H9 (cell line): ENCODE measurements at regions not wholly inside any gene's neighbourhood (a gene's known extent, or its start where the extent isn't known, plus 50 kb on each side); places are given as distances from the start of the nearest gene placed in this dataset.

Experiments used
- DNase-seq: peaks from one replicate; pipeline ENCODE4 v3.0.0-alpha.2; 2017
- H2AFZ ChIP-seq: one replicate; pipeline ENCODE4 v1.6.1; 2013; ENCODE audit warnings: mild to moderate bottlenecking, low read length, control low read depth, moderate library complexity
- H2AK5ac ChIP-seq: 2 replicates; pipeline ENCODE4 v1.6.1; 2013; ENCODE audit warnings: low read length, control low read depth, mixed read lengths; ENCODE audit not compliant: insufficient read length
- H2BK120ac ChIP-seq: one replicate; pipeline ENCODE4 v1.6.1; 2013; ENCODE audit warnings: low read depth, mild to moderate bottlenecking, low read length, control low read depth, inconsistent platforms; ENCODE audit not compliant: poor library complexity, severe bottlenecking
- H2BK12ac ChIP-seq: 2 replicates; pipeline ENCODE4 v1.6.1; 2013; ENCODE audit warnings: low read length, control low read depth, mixed read lengths, low read depth; ENCODE audit not compliant: insufficient read length
- H2BK15ac ChIP-seq: 2 replicates; pipeline ENCODE4 v1.6.1; 2013; ENCODE audit warnings: low read depth, low read length, control low read depth
- H2BK20ac ChIP-seq: one replicate; pipeline ENCODE4 v1.6.1; 2013; ENCODE audit warnings: low read depth, mild to moderate bottlenecking, low read length, control low read depth, inconsistent platforms; ENCODE audit not compliant: poor library complexity, severe bottlenecking
- H2BK5ac ChIP-seq: 2 replicates; pipeline ENCODE4 v1.6.1; 2013; ENCODE audit warnings: low read length, control low read depth, mixed read lengths; ENCODE audit not compliant: insufficient read length
- H3K14ac ChIP-seq: 2 replicates; pipeline ENCODE4 v1.6.1; 2013; ENCODE audit warnings: low read length, control low read depth; ENCODE audit not compliant: insufficient read depth
- H3K18ac ChIP-seq: 2 replicates; pipeline ENCODE4 v1.6.1; 2013; ENCODE audit warnings: low read depth, mild to moderate bottlenecking, mixed read lengths, low read length, control low read depth; ENCODE audit not compliant: insufficient read length
- H3K23ac ChIP-seq: 2 replicates; pipeline ENCODE4 v1.6.1; 2013; ENCODE audit warnings: low read length, control low read depth, mixed read lengths, low read depth; ENCODE audit not compliant: insufficient read length
- H3K23me2 ChIP-seq: 2 replicates; pipeline ENCODE4 v1.6.1; 2013; ENCODE audit warnings: low read depth, mild to moderate bottlenecking, mixed read lengths, low read length, control low read depth; ENCODE audit not compliant: insufficient read length, poor library complexity, severe bottlenecking
- H3K27ac ChIP-seq: 2 replicates; pipeline ENCODE4 v1.5.1; 2013; ENCODE audit warnings: low read length, control low read depth, mixed read lengths, low read depth; ENCODE audit not compliant: insufficient read length
- H3K27me3 ChIP-seq: 2 replicates; pipeline ENCODE4 v1.6.1; 2013; ENCODE audit warnings: low read length, control low read depth, inconsistent platforms; ENCODE audit not compliant: insufficient read depth
- H3K4ac ChIP-seq: 2 replicates; pipeline ENCODE4 v1.6.1; 2013; ENCODE audit warnings: low read depth, mild to moderate bottlenecking, control low read depth, inconsistent platforms, low read length, moderate library complexity
- H3K4me1 ChIP-seq: 2 replicates; pipeline ENCODE4 v1.6.1; 2013; ENCODE audit warnings: low read length, control low read depth, inconsistent platforms; ENCODE audit not compliant: insufficient read depth
- H3K4me2 ChIP-seq: 2 replicates; pipeline ENCODE4 v1.6.1; 2013; ENCODE audit warnings: low read length, control low read depth, mixed read lengths; ENCODE audit not compliant: insufficient read length, insufficient read depth
- H3K56ac ChIP-seq: 2 replicates; pipeline ENCODE4 v1.6.1; 2013; ENCODE audit warnings: low read depth, mild to moderate bottlenecking, mixed read lengths, low read length, control low read depth; ENCODE audit not compliant: insufficient read length
- H3K79me1 ChIP-seq: 2 replicates; pipeline ENCODE4 v1.6.1; 2013; ENCODE audit warnings: low read depth, mild to moderate bottlenecking, moderate library complexity, low read length, control low read depth, inconsistent platforms; ENCODE audit not compliant: insufficient read depth, poor library complexity, severe bottlenecking
- H3K79me2 ChIP-seq: 2 replicates; pipeline ENCODE4 v1.6.1; 2013; ENCODE audit warnings: low read length, control low read depth, inconsistent platforms; ENCODE audit not compliant: insufficient read depth
- H3K9ac ChIP-seq: 2 replicates; pipeline ENCODE4 v1.6.1; 2013; ENCODE audit warnings: low read length, control low read depth, mixed read lengths; ENCODE audit not compliant: insufficient read length; ENCODE audit errors: extremely low read depth
- H3K9me3 ChIP-seq: one replicate; pipeline ENCODE4 v1.6.1; 2013; ENCODE audit warnings: low read depth, low read length, inconsistent platforms; ENCODE audit not compliant: control insufficient read depth
- H3T11ph ChIP-seq: one replicate; pipeline ENCODE4 v1.6.1; 2013; ENCODE audit warnings: mild to moderate bottlenecking, low read length, control low read depth, inconsistent platforms
- H4K20me1 ChIP-seq: one replicate; pipeline ENCODE4 v1.6.1; 2013; ENCODE audit not compliant: control insufficient read depth, insufficient read length, insufficient read depth
- H4K5ac ChIP-seq: 2 replicates; pipeline ENCODE4 v1.6.1; 2013; ENCODE audit warnings: low read depth, mild to moderate bottlenecking, mixed read lengths, low read length, control low read depth; ENCODE audit not compliant: insufficient read length
- H4K8ac ChIP-seq: replicated peaks from 2 replicates; pipeline ENCODE4 v1.6.1; 2013; ENCODE audit warnings: low read length, control low read depth, mixed read lengths, low read depth; ENCODE audit not compliant: insufficient read length
- H4K91ac ChIP-seq: 2 replicates; pipeline ENCODE4 v1.6.1; 2013; ENCODE audit warnings: low read depth, mild to moderate bottlenecking, moderate library complexity, mixed read lengths, low read length, control low read depth; ENCODE audit not compliant: insufficient read length
- H3K27ac Mint-ChIP-seq, 3 experiments: 2 replicates in 2 of 3; 3 replicates in 1 of 3; pipeline ENCODE4 v1.8.0; 2020 to 2021; ENCODE audit warnings: mixed read lengths in 3 of 3, mild to moderate bottlenecking in 1 of 3, moderate library complexity in 1 of 3
- H3K27me3 Mint-ChIP-seq: 2 replicates; pipeline ENCODE4 v1.8.0; 2021; ENCODE audit warnings: low read depth, mild to moderate bottlenecking, moderate library complexity, mixed read lengths
- H3K36me3 Mint-ChIP-seq, 3 experiments: 2 replicates in 2 of 3; 3 replicates in 1 of 3; pipeline ENCODE4 v1.8.0; 2020 to 2021; ENCODE audit warnings: low read depth in 3 of 3, mixed read lengths in 3 of 3; ENCODE audit not compliant: insufficient read depth in 1 of 3
- H3K4me1 Mint-ChIP-seq, 2 experiments: 2 replicates each; pipeline ENCODE4 v1.8.0; 2020; ENCODE audit warnings: mixed read lengths in 2 of 2
- H3K4me3 Mint-ChIP-seq, 2 experiments: 2 replicates in 1 of 2; 3 replicates in 1 of 2; pipeline ENCODE4 v1.8.0; 2020 to 2021; ENCODE audit warnings: mild to moderate bottlenecking in 2 of 2, mixed read lengths in 2 of 2, moderate library complexity in 1 of 2
- H3K9me3 Mint-ChIP-seq, 2 experiments: 2 replicates in 1 of 2; 3 replicates in 1 of 2; pipeline ENCODE4 v1.8.0; 2020; ENCODE audit warnings: mild to moderate bottlenecking in 2 of 2, mixed read lengths in 2 of 2, moderate library complexity in 1 of 2
- CTCF ChIP-seq: fragments of 200-600 bp; sonication (generic); conservative IDR thresholded peaks from 3 replicates; pipeline ENCODE4 v1.8.0; 2021; ENCODE audit warnings: antibody characterized with exemption, mild to moderate bottlenecking

- Histone ChIP-seq H3K9me3 (no peaks in the 10 kb centered on the region), H3K79me2 (no peaks in the 10 kb centered on the region), H2AFZ (no peak overlapping the region), H4K5ac (no peak overlapping the region), H2BK120ac (no peak overlapping the region), H3K18ac (no peak overlapping the region), H3K23me2 (no peaks in the 10 kb centered on the region), H3T11ph (no peak overlapping the region), H3K27ac (no peak overlapping the region), H3K4ac (no peak overlapping the region), H2BK15ac (no peak overlapping the region), H4K20me1 (no peaks in the 10 kb centered on the region), H2BK5ac (no peak overlapping the region), H4K8ac (no peak overlapping the region), H3K14ac (no peak overlapping the region), H3K9ac (no peak overlapping the region), H3K4me1 (no peaks in the 10 kb centered on the region), H2BK20ac (no peak overlapping the region), H3K23ac (no peak overlapping the region), H3K4me2 (no peak overlapping the region), H2AK5ac (no peak overlapping the region), H3K27me3 (no peaks in the 10 kb centered on the region), H3K79me1 (no peaks in the 10 kb centered on the region), H2BK12ac (no peak overlapping the region), H4K91ac (no peak overlapping the region), H3K56ac (no peak overlapping the region)
- no peaks in the 10 kb centered on the region for H3K4me1 Mint-ChIP-seq
- peaks cover 2 to 3% of the 10 kb centered on the region in 2 experiments; a peak in 3 of 5 replicates for H3K9me3 Mint-ChIP-seq
- no peak overlapping the region for H3K4me3 Mint-ChIP-seq
- H3K27me3 Mint-ChIP-seq: no peaks in the 10 kb centered on the region
- no peak for TF ChIP-seq CTCF
- H3K27ac Mint-ChIP-seq: no peak overlapping the region
- H3K36me3 Mint-ChIP-seq: no peaks in the 10 kb centered on the region
- DNase-seq: no peak
Observed at GRCh38 chr13:37460166-37460565, 138.4 kb downstream of the POSTN start.
